ENCODE measurements at regions not wholly inside any gene's neighbourhood (a gene's known extent, or its start where the extent isn't known, plus 50 kb on each side); places are given as distances from the start of the nearest gene placed in this dataset.

DNA sequence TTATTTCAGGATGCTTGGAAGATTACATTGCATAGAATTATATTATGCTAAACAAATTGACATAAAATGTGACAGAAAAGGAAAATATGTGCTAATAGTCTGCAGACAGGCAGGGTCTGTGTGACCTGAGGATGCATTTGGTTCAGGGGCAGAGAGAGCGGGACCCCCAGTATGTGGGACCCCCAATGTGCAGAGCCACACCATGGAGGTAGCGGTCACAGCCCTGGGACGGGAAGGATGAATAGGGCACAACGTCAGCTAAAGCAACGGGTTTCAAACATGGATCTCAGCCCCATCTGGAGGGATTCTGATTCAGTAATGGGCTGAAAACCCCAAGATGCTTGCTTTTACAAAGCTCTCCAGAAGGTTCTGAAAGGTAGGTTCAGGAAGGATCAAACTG, 251.8 kb upstream of the ADARB2 start:
- TF ChIP-seq, protein P1, sequence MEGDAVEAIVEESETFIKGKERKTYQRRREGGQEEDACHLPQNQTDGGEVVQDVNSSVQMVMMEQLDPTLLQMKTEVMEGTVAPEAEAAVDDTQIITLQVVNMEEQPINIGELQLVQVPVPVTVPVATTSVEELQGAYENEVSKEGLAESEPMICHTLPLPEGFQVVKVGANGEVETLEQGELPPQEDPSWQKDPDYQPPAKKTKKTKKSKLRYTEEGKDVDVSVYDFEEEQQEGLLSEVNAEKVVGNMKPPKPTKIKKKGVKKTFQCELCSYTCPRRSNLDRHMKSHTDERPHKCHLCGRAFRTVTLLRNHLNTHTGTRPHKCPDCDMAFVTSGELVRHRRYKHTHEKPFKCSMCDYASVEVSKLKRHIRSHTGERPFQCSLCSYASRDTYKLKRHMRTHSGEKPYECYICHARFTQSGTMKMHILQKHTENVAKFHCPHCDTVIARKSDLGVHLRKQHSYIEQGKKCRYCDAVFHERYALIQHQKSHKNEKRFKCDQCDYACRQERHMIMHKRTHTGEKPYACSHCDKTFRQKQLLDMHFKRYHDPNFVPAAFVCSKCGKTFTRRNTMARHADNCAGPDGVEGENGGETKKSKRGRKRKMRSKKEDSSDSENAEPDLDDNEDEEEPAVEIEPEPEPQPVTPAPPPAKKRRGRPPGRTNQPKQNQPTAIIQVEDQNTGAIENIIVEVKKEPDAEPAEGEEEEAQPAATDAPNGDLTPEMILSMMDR (IDR thresholded peaks at IDR 0.05): no peak
- no peak for TF ChIP-seq POLR2A (IDR thresholded peaks at IDR 0.05)
